Tibial artery (tissue), 4 donors: ENCODE measurements at regions not wholly inside any gene's neighbourhood (a gene's known extent, or its start where the extent isn't known, plus 50 kb on each side); places are given as distances from the start of the nearest gene placed in this dataset.

Experiments
- DNase-seq, 2 donors: peaks; one replicate each; pipeline ENCODE4 v3.0.0-alpha.2; 2019
- H3K27ac ChIP-seq, 2 donors: fragments of 200-600 bp; sonication (generic) in 1 of 2; 1 replicate in 1 of 2; 2 replicates in 1 of 2; pipeline ENCODE4 v1.5.1; 2018 to 2019; ENCODE audit warnings: mild to moderate bottlenecking in 1 of 2
- H3K27me3 ChIP-seq, 2 donors: fragments of 200-600 bp; sonication (generic) in 1 of 2; one replicate each; pipeline versions ENCODE4 v1.5.1 to v1.6.0; 2016 to 2019
- H3K36me3 ChIP-seq, 3 donors: fragments of 200-600 bp; sonication (generic) in 2 of 3; one replicate each; pipeline ENCODE4 v1.5.1; 2016 to 2019; ENCODE audit warnings: mild to moderate bottlenecking in 2 of 3
- H3K4me1 ChIP-seq, 4 donors: fragments of 200-600 bp; sonication (generic) in 2 of 4; 1 replicate in 3 of 4; 2 replicates in 1 of 4; pipeline ENCODE4 v1.5.1; 2016 to 2019
- H3K4me3 ChIP-seq, 2 donors: fragments of 200-600 bp; sonication (generic) in 1 of 2; 1 replicate in 1 of 2; 2 replicates in 1 of 2; pipeline ENCODE4 v1.5.1; 2018 to 2019; ENCODE audit warnings: mild to moderate bottlenecking in 2 of 2
- H3K9me3 ChIP-seq, 3 donors: fragments of 200-600 bp; sonication (generic) in 1 of 3; one replicate each; pipeline ENCODE4 v1.5.1; 2016 to 2019
- intact Hi-C: fragments of 100-400 bp; cut with DNase I; formaldehyde crosslinking; loops from one replicate; pipeline ENCODE4 v1.15.0; 2023; ENCODE audit warnings: low total_unique reads
- TF ChIP-seq, protein P1 (sequence below), 2 experiments: fragments of 200-600 bp in 1 of 2; fragments of 450-650 bp in 1 of 2; IDR thresholded peaks; one replicate each; pipeline ENCODE4 v1.5.1; 2017 to 2019; ENCODE audit warnings: antibody characterized with exemption in 2 of 2, mild to moderate bottlenecking in 1 of 2, moderate library complexity in 1 of 2

DNA sequence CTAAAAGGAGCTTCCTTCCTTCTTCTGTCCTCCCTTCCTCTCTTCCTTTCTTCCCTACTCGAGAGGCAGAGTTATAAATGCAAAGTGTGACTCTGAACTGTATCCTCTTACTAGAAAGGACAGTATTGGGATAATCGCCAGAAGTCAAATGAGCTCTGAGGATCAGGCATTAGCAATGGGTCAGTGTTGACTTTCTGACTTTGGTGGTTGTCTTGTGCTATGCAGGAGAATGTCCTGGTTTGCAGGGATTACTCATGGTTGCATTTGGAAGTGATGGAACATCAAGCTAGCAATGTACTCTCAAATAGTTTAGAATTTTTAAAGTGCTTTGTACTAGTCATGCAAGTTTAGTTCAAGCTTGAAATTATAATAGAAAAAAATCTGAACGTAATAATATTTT, 115.6 kb downstream of the TXNL1 start:
- no peak for DNase-seq
- H3K36me3 ChIP-seq: no peaks in the 10 kb centered on the region
- H3K27ac ChIP-seq: no peak overlapping the region
- H3K4me3 ChIP-seq: no peak overlapping the region
- intact Hi-C loops: no loop called here
- TF ChIP-seq, protein P1, sequence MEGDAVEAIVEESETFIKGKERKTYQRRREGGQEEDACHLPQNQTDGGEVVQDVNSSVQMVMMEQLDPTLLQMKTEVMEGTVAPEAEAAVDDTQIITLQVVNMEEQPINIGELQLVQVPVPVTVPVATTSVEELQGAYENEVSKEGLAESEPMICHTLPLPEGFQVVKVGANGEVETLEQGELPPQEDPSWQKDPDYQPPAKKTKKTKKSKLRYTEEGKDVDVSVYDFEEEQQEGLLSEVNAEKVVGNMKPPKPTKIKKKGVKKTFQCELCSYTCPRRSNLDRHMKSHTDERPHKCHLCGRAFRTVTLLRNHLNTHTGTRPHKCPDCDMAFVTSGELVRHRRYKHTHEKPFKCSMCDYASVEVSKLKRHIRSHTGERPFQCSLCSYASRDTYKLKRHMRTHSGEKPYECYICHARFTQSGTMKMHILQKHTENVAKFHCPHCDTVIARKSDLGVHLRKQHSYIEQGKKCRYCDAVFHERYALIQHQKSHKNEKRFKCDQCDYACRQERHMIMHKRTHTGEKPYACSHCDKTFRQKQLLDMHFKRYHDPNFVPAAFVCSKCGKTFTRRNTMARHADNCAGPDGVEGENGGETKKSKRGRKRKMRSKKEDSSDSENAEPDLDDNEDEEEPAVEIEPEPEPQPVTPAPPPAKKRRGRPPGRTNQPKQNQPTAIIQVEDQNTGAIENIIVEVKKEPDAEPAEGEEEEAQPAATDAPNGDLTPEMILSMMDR (IDR thresholded peaks at IDR 0.05): no peak
- H3K4me1 ChIP-seq: no peaks in the 10 kb centered on the region
- H3K27me3 ChIP-seq: no peaks in the 10 kb centered on the region
- no peaks in the 10 kb centered on the region for H3K9me3 ChIP-seq

DNA sequence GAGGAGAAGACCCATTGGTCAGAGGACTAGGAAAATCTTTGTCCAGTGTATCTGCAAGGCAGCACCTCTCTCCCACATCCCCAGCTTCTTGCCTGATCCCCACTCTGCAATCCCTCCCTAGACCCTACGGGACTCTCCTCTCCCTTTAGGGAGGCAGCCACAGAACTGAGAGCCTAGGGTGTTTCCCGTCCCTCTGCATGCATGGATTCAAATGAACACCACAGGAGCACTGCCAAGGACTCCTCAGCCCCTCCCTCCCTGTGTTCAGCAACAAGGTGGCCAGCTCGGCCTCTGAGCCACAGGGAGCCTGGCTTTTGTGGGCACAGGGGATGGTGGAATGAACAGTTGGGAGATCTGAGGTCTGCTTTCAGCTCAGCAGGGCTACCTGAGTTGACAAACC, 117.1 kb downstream of the TXNL1 start:
- intact Hi-C loops: no loop called here
- Histone ChIP-seq H3K27me3 (no peaks in the 10 kb centered on the region), H3K36me3 (no peaks in the 10 kb centered on the region), H3K9me3 (no peaks in the 10 kb centered on the region), H3K4me3 (no peak overlapping the region), H3K4me1 (no peaks in the 10 kb centered on the region), H3K27ac (no peak overlapping the region)
- no peak for DNase-seq
- TF ChIP-seq, protein P1 (IDR thresholded peaks at IDR 0.05): no peak

DNA sequence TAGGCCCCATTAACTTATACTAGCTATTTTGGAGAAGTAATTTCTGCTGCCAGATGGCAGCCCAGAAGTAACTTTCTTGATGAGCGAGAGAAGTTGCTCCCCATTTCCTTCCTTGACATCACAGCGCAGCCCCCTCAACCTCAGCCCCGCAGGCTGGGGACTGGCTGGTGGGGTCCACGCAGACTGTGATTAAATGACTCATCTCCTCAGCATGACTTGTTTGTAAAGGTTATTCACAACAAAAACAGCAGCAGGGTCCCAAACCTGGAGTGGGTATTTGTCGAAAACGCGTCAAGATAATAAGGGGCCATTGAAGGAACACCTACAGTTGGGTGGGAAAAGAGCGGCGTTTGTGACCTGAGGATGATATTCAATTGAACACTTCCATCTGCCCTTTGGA, 120.6 kb downstream of the TXNL1 start:
- no peaks in the 10 kb centered on the region for H3K36me3 ChIP-seq
- no peaks in the 10 kb centered on the region for H3K27me3 ChIP-seq
- no peak overlapping the region for H3K4me3 ChIP-seq
- H3K27ac ChIP-seq: no peak overlapping the region
- intact Hi-C loops: no loop called here
- TF ChIP-seq, protein P1 (IDR thresholded peaks at IDR 0.05): no peak
- no peaks in the 10 kb centered on the region for H3K4me1 ChIP-seq
- DNase-seq: no peak
- H3K9me3 ChIP-seq: no peaks in the 10 kb centered on the region

DNA sequence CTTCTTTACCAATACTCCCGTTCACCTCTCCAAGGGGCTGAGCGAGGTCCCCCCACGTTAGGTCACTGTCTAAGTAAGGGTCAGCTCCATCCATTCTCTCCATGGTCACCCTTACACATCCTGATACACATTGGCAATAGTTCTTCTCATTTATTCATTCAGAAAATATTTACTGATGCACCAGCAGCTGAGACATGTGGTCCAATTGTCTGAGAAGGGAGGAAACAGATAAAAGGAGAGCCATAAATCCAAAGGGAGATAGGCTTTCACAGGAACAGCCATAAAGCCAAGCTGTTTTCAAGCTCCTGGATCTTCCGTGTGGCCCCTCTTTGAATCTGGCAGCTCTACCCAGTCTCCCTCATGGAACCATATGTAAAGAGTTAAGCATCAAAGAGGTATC, 121.2 kb downstream of the TXNL1 start:
- no peak overlapping the region for H3K27ac ChIP-seq
- no peak for DNase-seq

DNA sequence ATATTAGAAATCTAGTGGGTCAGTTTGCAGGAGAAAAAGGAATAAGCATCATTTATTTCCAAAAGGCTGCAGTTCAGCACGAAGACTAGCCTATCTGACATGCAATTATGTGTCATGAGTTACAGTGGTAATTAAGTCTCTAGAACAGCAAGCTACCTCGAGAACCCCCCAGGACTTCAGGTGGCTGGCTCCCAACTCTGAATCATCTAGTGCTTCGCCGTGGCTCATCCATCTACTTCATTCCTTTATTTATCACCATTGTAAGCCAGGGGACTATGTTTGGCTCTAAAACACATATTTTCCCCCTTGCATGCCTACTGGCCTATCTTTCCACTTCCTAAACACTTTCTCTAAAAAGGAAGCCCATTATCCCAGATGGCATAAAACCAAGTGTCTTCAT, 121.6 kb downstream of the TXNL1 start:
- H3K9me3 ChIP-seq: no peaks in the 10 kb centered on the region
- H3K36me3 ChIP-seq: no peaks in the 10 kb centered on the region
- no peaks in the 10 kb centered on the region for H3K4me1 ChIP-seq
- H3K27me3 ChIP-seq: no peaks in the 10 kb centered on the region
- intact Hi-C loops: no loop called here
- H3K27ac ChIP-seq: no peak overlapping the region
- TF ChIP-seq, protein P1 (IDR thresholded peaks at IDR 0.05): no peak
- DNase-seq: no peak
- H3K4me3 ChIP-seq: no peak overlapping the region

More for the DNA sequence above, 121.2 kb downstream of the TXNL1 start:
- no peaks in the 10 kb centered on the region for H3K27me3 ChIP-seq
- no peaks in the 10 kb centered on the region for H3K36me3 ChIP-seq
- no peak overlapping the region for H3K4me3 ChIP-seq
- TF ChIP-seq, protein P1 (IDR thresholded peaks at IDR 0.05): no peak
- intact Hi-C loops: no loop called here
- H3K9me3 ChIP-seq: no peaks in the 10 kb centered on the region
- H3K4me1 ChIP-seq: no peaks in the 10 kb centered on the region

DNA sequence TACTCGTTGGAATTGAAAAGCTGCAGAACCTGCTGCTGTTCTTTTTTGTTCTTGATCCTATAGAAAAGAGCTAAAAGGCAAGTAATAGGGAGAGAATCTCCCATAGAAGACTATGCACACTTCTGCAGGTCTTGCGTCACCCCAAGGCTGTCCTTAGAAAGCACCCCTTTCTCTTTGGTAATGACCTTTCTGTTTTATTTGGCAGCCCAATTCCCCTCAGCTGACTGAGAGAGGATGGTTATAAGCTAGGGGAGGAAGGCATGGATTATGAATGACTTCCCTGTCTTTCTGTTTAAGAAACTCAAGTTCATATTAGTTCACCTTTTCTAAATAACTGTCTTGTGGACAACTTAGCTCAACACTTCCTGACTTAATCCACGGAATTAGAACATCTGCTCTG, 122.9 kb downstream of the TXNL1 start:
- intact Hi-C loops: no loop called here
- DNase-seq: no peak
- Histone ChIP-seq H3K4me1 (no peaks in the 10 kb centered on the region), H3K27me3 (no peaks in the 10 kb centered on the region), H3K36me3 (no peaks in the 10 kb centered on the region), H3K4me3 (no peak overlapping the region), H3K27ac (no peak overlapping the region), H3K9me3 (no peaks in the 10 kb centered on the region)
- TF ChIP-seq, protein P1 (IDR thresholded peaks at IDR 0.05): no peak
